HCT116 (cell line): ENCODE measurements at regions not wholly inside any gene's neighbourhood (a gene's known extent, or its start where the extent isn't known, plus 50 kb on each side); places are given as distances from the start of the nearest gene placed in this dataset.
"Not testable (repeated sequence)": the region's sequence is repeated elsewhere in the genome, so short reads cannot be mapped to it uniquely, and the experiment has no call there.

Source experiments
- ATAC-seq: fragments of 200-7000 bp; cut with Tn5 transposase; 2 replicates; pipeline ENCODE4 v1.9.1; 2020; ENCODE audit warnings: mild to moderate bottlenecking, moderate library complexity
- BruUV-seq: library from RNA; stranded (reverse); fragments of 400-500 nt; replicated peaks from 2 replicates; lab custom pipeline; 2021; lab: Mats Ljungman, UMichigan
- CTCF ChIA-PET: fragments of 300-600 bp; sonication (Branson Sonifier 250); formaldehyde crosslinking; loops from one replicate; lab custom pipeline; 2021; ENCODE audit warnings: antibody characterized with exemption; lab: Charles Lee
- POLR2A ChIA-PET: fragments of 300-600, 350-600 bp; sonication (Branson Sonifier 250); formaldehyde crosslinking; loops from one replicate; lab custom pipeline; 2021; ENCODE audit warnings: antibody characterized with exemption; lab: Charles Lee
- RAD21 ChIA-PET, 2 experiments: fragments of 300-600 bp; sonication (Branson Sonifier 250); formaldehyde crosslinking; loops; one replicate each; lab custom pipeline; 2023; ENCODE audit warnings: low total read pairs in 2 of 2; ENCODE audit not compliant: uncharacterized antibody in 2 of 2, unreplicated experiment in 2 of 2, low non-redundant PET in 1 of 2; lab: Charles Lee
- DNase-seq: peaks from one replicate; pipeline ENCODE4 v3.0.0-alpha.2; 2010; ENCODE audit warnings: low read depth, low spot score
- H2AFZ ChIP-seq: fragments of 200-600 bp; shearing (Covaris generic), sonication (generic); 2 replicates; pipeline ENCODE4 v1.6.1; 2017; ENCODE audit warnings: low read depth, mixed run types, mixed read lengths, antibody characterized with exemption, low read length; ENCODE audit not compliant: poor library complexity, severe bottlenecking
- H3K27ac ChIP-seq: 2 replicates; pipeline ENCODE4 v1.5.1; 2012; ENCODE audit warnings: low read depth, low read length
- H3K27me3 ChIP-seq: fragments of 200-600 bp; sonication (generic); 2 replicates; pipeline ENCODE4 v1.6.1; 2016; ENCODE audit warnings: mixed run types, low read length, mixed read lengths; ENCODE audit not compliant: insufficient read depth
- H3K36me3 ChIP-seq, 2 experiments: fragments of 200-500 bp in 1 of 2; fragments of 200-600 bp in 1 of 2; sonication (Bioruptor generic) in 1 of 2; sonication (generic) in 1 of 2; 2 replicates each; pipeline versions ENCODE4 v1.5.1 to v1.6.1; 2014 to 2016; ENCODE audit warnings: low read length in 2 of 2, inconsistent platforms in 1 of 2, mixed read lengths in 1 of 2, mixed run types in 1 of 2; ENCODE audit not compliant: insufficient read depth in 2 of 2, control insufficient read depth in 1 of 2
- H3K4me1 ChIP-seq, 2 experiments: fragments of 200-600 bp in 1 of 2; sonication (generic) in 1 of 2; 2 replicates each; pipeline versions ENCODE4 v1.5.1 to v1.6.1; 2012 to 2017; ENCODE audit warnings: low read length in 2 of 2, inconsistent platforms in 1 of 2, mild to moderate bottlenecking in 1 of 2, mixed read lengths in 1 of 2, mixed run types in 1 of 2, moderate library complexity in 1 of 2; ENCODE audit not compliant: insufficient read depth in 2 of 2, control insufficient read depth in 1 of 2
- H3K4me2 ChIP-seq: fragments of 200-600 bp; sonication (generic); 2 replicates; pipeline ENCODE4 v1.6.1; 2017; ENCODE audit warnings: mixed run types, low read length, mixed read lengths
- H3K4me3 ChIP-seq, 2 experiments: fragments of 200-600 bp in 1 of 2; sonication (generic) in 1 of 2; replicated peaks in 1 of 2; 2 replicates each; pipeline ENCODE4 v1.5.1; 2011 to 2016; ENCODE audit warnings: low read length in 2 of 2, control low read depth in 1 of 2, low read depth in 1 of 2, mild to moderate bottlenecking in 1 of 2, mixed read lengths in 1 of 2, mixed run types in 1 of 2
- H3K79me2 ChIP-seq: fragments of 200-600 bp; sonication (generic); 2 replicates; pipeline ENCODE4 v1.6.1; 2017; ENCODE audit warnings: mild to moderate bottlenecking, mixed run types, low read length, moderate library complexity, mixed read lengths; ENCODE audit not compliant: insufficient read depth
- H3K9ac ChIP-seq: fragments of 200-600 bp; sonication (generic); 2 replicates; pipeline ENCODE4 v1.6.1; 2016; ENCODE audit warnings: low read length, mixed read lengths
- H3K9me2 ChIP-seq: fragments of 200-600 bp; sonication (generic), shearing (Covaris generic); 2 replicates; pipeline ENCODE4 v1.6.1; 2017; ENCODE audit warnings: mixed run types, mild to moderate bottlenecking, moderate library complexity; ENCODE audit not compliant: insufficient read depth
- H3K9me3 ChIP-seq, 2 experiments: fragments of 200-500 bp in 1 of 2; fragments of 200-600 bp in 1 of 2; sonication (Bioruptor generic) in 1 of 2; sonication (generic) in 1 of 2; 2 replicates each; pipeline ENCODE4 v1.6.1; 2014 to 2017; ENCODE audit warnings: low read length in 2 of 2, mixed read lengths in 2 of 2, inconsistent platforms in 1 of 2, low read depth in 1 of 2, mild to moderate bottlenecking in 1 of 2, mixed run types in 1 of 2, moderate library complexity in 1 of 2; ENCODE audit not compliant: control insufficient read depth in 1 of 2, insufficient read depth in 1 of 2
- H4K20me1 ChIP-seq: fragments of 200-600 bp; sonication (generic), shearing (Covaris generic); 2 replicates; pipeline ENCODE4 v1.6.1; 2017; ENCODE audit warnings: mixed run types, mild to moderate bottlenecking, moderate library complexity; ENCODE audit not compliant: insufficient read depth
- CBX3 ChIP-seq: IDR thresholded peaks from 2 replicates; pipeline ENCODE4 v1.6.1; 2012; ENCODE audit warnings: low read depth
- CEBPB ChIP-seq: IDR thresholded peaks from 2 replicates; pipeline ENCODE4 v1.6.1; 2012; ENCODE audit warnings: low read depth
- CTCF ChIP-seq, 3 experiments: fragments of 200-600 bp in 1 of 3; sonication (generic) in 1 of 3; IDR thresholded peaks in 2 of 3; conservative IDR thresholded peaks in 1 of 3; 2 replicates each; pipeline ENCODE4 v1.5.1; 2012 to 2017; ENCODE audit warnings: low read depth in 2 of 3, low read length in 2 of 3, antibody characterized with exemption in 1 of 3, borderline replicate concordance in 1 of 3, control low read depth in 1 of 3, mild to moderate bottlenecking in 1 of 3, mixed read lengths in 1 of 3, mixed run types in 1 of 3, moderate library complexity in 1 of 3; ENCODE audit not compliant: insufficient read depth in 1 of 3
- EGR1 ChIP-seq: IDR thresholded peaks from 2 replicates; pipeline ENCODE4 v1.6.1; 2012; ENCODE audit warnings: low read depth
- EZH2 ChIP-seq: fragments of 200-600 bp; sonication (generic); IDR thresholded peaks from 2 replicates; pipeline ENCODE4 v1.6.1; 2017; ENCODE audit warnings: antibody characterized with exemption, mixed run types
- EZH2phosphoT487 ChIP-seq: fragments of 200-600 bp; IDR thresholded peaks from 2 replicates; pipeline ENCODE4 v1.6.1; 2018; ENCODE audit warnings: antibody characterized with exemption, borderline replicate concordance
- FOSL1 ChIP-seq: IDR thresholded peaks from 2 replicates; pipeline ENCODE4 v1.6.1; 2012; ENCODE audit warnings: low read depth
- JUND ChIP-seq: IDR thresholded peaks from 2 replicates; pipeline ENCODE4 v1.6.1; 2012
- POLR2AphosphoS5 ChIP-seq: IDR thresholded peaks from 2 replicates; pipeline ENCODE4 v1.6.1; 2011; ENCODE audit warnings: mild to moderate bottlenecking, low read depth, low read length, moderate library complexity
- RAD21 ChIP-seq: IDR thresholded peaks from 2 replicates; pipeline ENCODE4 v1.6.1; 2012; ENCODE audit warnings: low read depth, mild to moderate bottlenecking
- SIN3A ChIP-seq: IDR thresholded peaks from 2 replicates; pipeline ENCODE4 v1.6.1; 2012; ENCODE audit warnings: low read depth
- SP1 ChIP-seq: IDR thresholded peaks from 2 replicates; pipeline ENCODE4 v1.6.1; 2012; ENCODE audit warnings: low read depth
- TCF7L2 ChIP-seq: IDR thresholded peaks from 2 replicates; pipeline ENCODE4 v1.7.0; 2011; ENCODE audit warnings: borderline replicate concordance, inconsistent platforms; ENCODE audit not compliant: insufficient read depth, insufficient read length; ENCODE audit errors: extremely low read depth
- YY1 ChIP-seq: IDR thresholded peaks from 2 replicates; pipeline ENCODE4 v1.6.1; 2011; ENCODE audit warnings: low read length, low read depth, moderate library complexity, mild to moderate bottlenecking; ENCODE audit not compliant: insufficient replicate concordance; ENCODE audit errors: extremely low read depth
- ZFX ChIP-seq: fragments of 450-650 bp; IDR thresholded peaks from 2 replicates; pipeline ENCODE4 v1.6.1; 2017
- ZNF274 ChIP-seq: fragments of 200-500 bp; sonication (Bioruptor generic); IDR thresholded peaks from 2 replicates; pipeline ENCODE4 v1.6.1; 2014; ENCODE audit warnings: mild to moderate bottlenecking, low read depth, low read length, inconsistent platforms
- intact Hi-C: fragments of 100-400 bp; cut with micrococcal nuclease; formaldehyde crosslinking; loops from 2 replicates; pipeline ENCODE4 v1.10.0; 2022
- TF ChIP-seq, protein P1 (sequence below): IDR thresholded peaks from 2 replicates; pipeline ENCODE4 v1.6.1; 2011; ENCODE audit warnings: mild to moderate bottlenecking, low read length, moderate library complexity; ENCODE audit not compliant: insufficient replicate concordance; ENCODE audit errors: extremely low read depth

- no peak for ATAC-seq
- no peak for TF ChIP-seq SP1
- TF ChIP-seq ZFX, result no peak
- no peak for TF ChIP-seq RAD21
- TF ChIP-seq EZH2phosphoT487, result no peak
- TF ChIP-seq YY1, result no peak
- TF ChIP-seq, protein P1, sequence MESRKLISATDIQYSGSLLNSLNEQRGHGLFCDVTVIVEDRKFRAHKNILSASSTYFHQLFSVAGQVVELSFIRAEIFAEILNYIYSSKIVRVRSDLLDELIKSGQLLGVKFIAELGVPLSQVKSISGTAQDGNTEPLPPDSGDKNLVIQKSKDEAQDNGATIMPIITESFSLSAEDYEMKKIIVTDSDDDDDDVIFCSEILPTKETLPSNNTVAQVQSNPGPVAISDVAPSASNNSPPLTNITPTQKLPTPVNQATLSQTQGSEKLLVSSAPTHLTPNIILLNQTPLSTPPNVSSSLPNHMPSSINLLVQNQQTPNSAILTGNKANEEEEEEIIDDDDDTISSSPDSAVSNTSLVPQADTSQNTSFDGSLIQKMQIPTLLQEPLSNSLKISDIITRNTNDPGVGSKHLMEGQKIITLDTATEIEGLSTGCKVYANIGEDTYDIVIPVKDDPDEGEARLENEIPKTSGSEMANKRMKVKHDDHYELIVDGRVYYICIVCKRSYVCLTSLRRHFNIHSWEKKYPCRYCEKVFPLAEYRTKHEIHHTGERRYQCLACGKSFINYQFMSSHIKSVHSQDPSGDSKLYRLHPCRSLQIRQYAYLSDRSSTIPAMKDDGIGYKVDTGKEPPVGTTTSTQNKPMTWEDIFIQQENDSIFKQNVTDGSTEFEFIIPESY, result no peak
- no peak for TF ChIP-seq JUND
- TF ChIP-seq CBX3, result no peak
- TF ChIP-seq EZH2, result no peak
- TF ChIP-seq POLR2AphosphoS5, result no peak
- TF ChIP-seq TCF7L2, result no peak
- no peak for TF ChIP-seq CTCF (IDR thresholded peaks at IDR 0.05 in 2 of 3, conservative IDR thresholded peaks at IDR 0.05 in 1 of 3; ENCODE audit: borderline replicate concordance in 1 of 3, insufficient read depth in 1 of 3, low read depth in 2 of 3, low read length in 2 of 3)
- no peak for TF ChIP-seq CEBPB
- TF ChIP-seq FOSL1, result no peak
- no peak for TF ChIP-seq ZNF274
- no peak for TF ChIP-seq SIN3A
- no peak for TF ChIP-seq EGR1
- POLR2A ChIA-PET, result no interaction called here
- no peak overlapping the region for H3K4me3 ChIP-seq
- H3K9me2 ChIP-seq, result no peaks in the 10 kb centered on the region
- no peaks in the 10 kb centered on the region for H4K20me1 ChIP-seq
- H3K9me3 ChIP-seq, result no peaks in the 10 kb centered on the region
- BruUV-seq, result no TSS peak
- RAD21 ChIA-PET, result no interaction called here
- H3K36me3 ChIP-seq, result no peaks in the 10 kb centered on the region
- CTCF ChIA-PET, result no interaction called here
- H3K27ac ChIP-seq, result no peak overlapping the region
- intact Hi-C loops, result no loop called here
- H3K4me1 ChIP-seq, result no peaks in the 10 kb centered on the region
- no peak overlapping the region for H3K4me2 ChIP-seq
- no peak overlapping the region for H3K9ac ChIP-seq
- no peaks in the 10 kb centered on the region for H3K27me3 ChIP-seq
- H2AFZ ChIP-seq, result no peak overlapping the region
- H3K79me2 ChIP-seq, result no peaks in the 10 kb centered on the region
- no peak for DNase-seq
Observed at GRCh38 chr10:3954615-3955014, 169.6 kb upstream of the KLF6 start.

GRCh38 chr10:3954007-3954406 lies 169.0 kb upstream of the KLF6 start:
- CTCF ChIA-PET, H3K9me3 ChIP-seq, H4K20me1 ChIP-seq, H3K79me2 ChIP-seq, H3K9me2 ChIP-seq, H3K4me1 ChIP-seq, H3K36me3 ChIP-seq, H3K9ac ChIP-seq, ATAC-seq, H2AFZ ChIP-seq, H3K27me3 ChIP-seq, H3K4me3 ChIP-seq, BruUV-seq, H3K4me2 ChIP-seq, H3K27ac ChIP-seq, POLR2A ChIA-PET, intact Hi-C loops, RAD21 ChIA-PET, DNase-seq: not testable (repeated sequence)
